ENCODE measurements at regions not wholly inside any gene's neighbourhood (a gene's known extent, or its start where the extent isn't known, plus 50 kb on each side); places are given as distances from the start of the nearest gene placed in this dataset.

- Histone ChIP-seq H3K4me3 (no peak overlapping the region), H3K9ac (no peak overlapping the region), H3K36me3 (no peaks in the 10 kb centered on the region), H3K9me3 (replicated peaks in 1 of 11) (no peaks in the 10 kb centered on the region), H3K27ac (no peak overlapping the region), H3K4me1 (peaks cover 0 to 8% (median 0%) of the 10 kb centered on the region in 10 experiments; a peak in 2 of 20 replicates), H3K4me2 (no peak overlapping the region), H4K20me1 (no peaks in the 10 kb centered on the region), H3K27me3 (no peaks in the 10 kb centered on the region)
- no peak for TF ChIP-seq Cebpa-rat (IDR thresholded peaks at IDR 0.05)
These were observed 457.9 kb downstream of the TSN start for GRCh38 chr2:122213312-122213711.

GRCh38 chr2:122216071-122216470, 460.6 kb downstream of the TSN start:
- H3K4me1 ChIP-seq: peaks cover 0 to 5% (median 0%) of the 10 kb centered on the region in 10 experiments; a peak in 4 of 20 replicates
- H3K9me3 ChIP-seq (replicated peaks in 1 of 11): no peaks in the 10 kb centered on the region
- no peak for TF ChIP-seq Cebpa-rat (IDR thresholded peaks at IDR 0.05)
- H3K4me2 ChIP-seq: no peak overlapping the region
- H3K27ac ChIP-seq: no peak overlapping the region
- no peaks in the 10 kb centered on the region for H4K20me1 ChIP-seq
- no peaks in the 10 kb centered on the region for H3K36me3 ChIP-seq
- no peak overlapping the region for H3K4me3 ChIP-seq
- H3K27me3 ChIP-seq: no peaks in the 10 kb centered on the region
- no peak overlapping the region for H3K9ac ChIP-seq

GRCh38 chr2:122216901-122217300, 461.4 kb downstream of the TSN start:
- no peaks in the 10 kb centered on the region for H3K27me3 ChIP-seq
- H3K9ac ChIP-seq: no peak overlapping the region
- H3K4me2 ChIP-seq: no peak overlapping the region
- H3K4me1 ChIP-seq: peaks cover 0 to 4% (median 0%) of the 10 kb centered on the region in 10 experiments; a peak in 2 of 20 replicates
- TF ChIP-seq Cebpa-rat (IDR thresholded peaks at IDR 0.05): no peak
- H3K36me3 ChIP-seq: no peaks in the 10 kb centered on the region
- no peak overlapping the region for H3K27ac ChIP-seq
- no peak overlapping the region for H3K4me3 ChIP-seq
- no peaks in the 10 kb centered on the region for H4K20me1 ChIP-seq
- H3K9me3 ChIP-seq (replicated peaks in 1 of 11): no peaks in the 10 kb centered on the region

- Histone ChIP-seq H3K4me3 (no peak overlapping the region), H3K9me3 (replicated peaks in 1 of 11) (no peaks in the 10 kb centered on the region), H3K27me3 (no peaks in the 10 kb centered on the region), H3K9ac (no peak overlapping the region), H3K36me3 (no peaks in the 10 kb centered on the region), H3K27ac (no peak overlapping the region), H3K4me1 (peaks cover 0 to 4% (median 0%) of the 10 kb centered on the region in 10 experiments; a peak in 2 of 20 replicates), H3K4me2 (no peak overlapping the region), H4K20me1 (no peaks in the 10 kb centered on the region)
- TF ChIP-seq Cebpa-rat (IDR thresholded peaks at IDR 0.05): no peak
These were observed 463.1 kb downstream of the TSN start for GRCh38 chr2:122218596-122218995.

GRCh38 chr2:122219504-122219903, 464.1 kb downstream of the TSN start:
- no peak for TF ChIP-seq Cebpa-rat (IDR thresholded peaks at IDR 0.05)
- H3K36me3 ChIP-seq: no peaks in the 10 kb centered on the region
- H3K27ac ChIP-seq: no peak overlapping the region
- H3K4me1 ChIP-seq: peaks cover 0 to 4% (median 0%) of the 10 kb centered on the region in 10 experiments; a peak in 2 of 20 replicates
- no peak overlapping the region for H3K9ac ChIP-seq
- no peak overlapping the region for H3K4me3 ChIP-seq
- H3K4me2 ChIP-seq: no peak overlapping the region
- H3K27me3 ChIP-seq: no peaks in the 10 kb centered on the region
- no peaks in the 10 kb centered on the region for H3K9me3 ChIP-seq (replicated peaks in 1 of 11)
- H4K20me1 ChIP-seq: no peaks in the 10 kb centered on the region

GRCh38 chr2:122221665-122222064, 466.2 kb downstream of the TSN start:
- no peak for TF ChIP-seq Cebpa-rat (IDR thresholded peaks at IDR 0.05)
- H3K36me3 ChIP-seq: no peaks in the 10 kb centered on the region
- no peak overlapping the region for H3K27ac ChIP-seq
- H4K20me1 ChIP-seq: no peaks in the 10 kb centered on the region
- H3K27me3 ChIP-seq: no peaks in the 10 kb centered on the region
- H3K4me1 ChIP-seq: peaks cover 0 to 4% (median 0%) of the 10 kb centered on the region in 10 experiments; a peak in 2 of 20 replicates
- no peak overlapping the region for H3K9ac ChIP-seq
- H3K4me2 ChIP-seq: no peak overlapping the region
- H3K9me3 ChIP-seq (replicated peaks in 1 of 11): no peaks in the 10 kb centered on the region
- no peak overlapping the region for H3K4me3 ChIP-seq

- Histone ChIP-seq H3K4me3 (no peak overlapping the region), H3K27ac (no peak overlapping the region), H3K9ac (no peak overlapping the region), H4K20me1 (no peaks in the 10 kb centered on the region), H3K4me1 (peaks cover 0 to 2% (median 0%) of the 10 kb centered on the region in 10 experiments; a peak in 3 of 20 replicates), H3K4me2 (no peak overlapping the region), H3K9me3 (replicated peaks in 1 of 11) (no peaks in the 10 kb centered on the region), H3K36me3 (no peaks in the 10 kb centered on the region), H3K27me3 (no peaks in the 10 kb centered on the region)
- no peak for TF ChIP-seq Cebpa-rat (IDR thresholded peaks at IDR 0.05)
These were observed 475.8 kb downstream of the TSN start for GRCh38 chr2:122231296-122231695.

GRCh38 chr2:122233372-122233771, 477.9 kb downstream of the TSN start:
- Histone ChIP-seq H3K4me3 (no peak overlapping the region), H3K9me3 (replicated peaks in 1 of 11) (no peaks in the 10 kb centered on the region), H3K36me3 (no peaks in the 10 kb centered on the region), H4K20me1 (no peaks in the 10 kb centered on the region; a peak in 1 of 22 replicates), H3K9ac (no peak overlapping the region), H3K27ac (no peak overlapping the region), H3K4me2 (no peak overlapping the region), H3K27me3 (no peaks in the 10 kb centered on the region), H3K4me1 (peaks cover 0 to 5% (median 0%) of the 10 kb centered on the region in 10 experiments; a peak in 3 of 20 replicates)
- TF ChIP-seq Cebpa-rat (IDR thresholded peaks at IDR 0.05): no peak

GRCh38 chr2:122236152-122236874, 480.9 kb downstream of the TSN start:
- TF ChIP-seq Cebpa-rat (IDR thresholded peaks at IDR 0.05): no peak
- H3K4me3 ChIP-seq: no peak overlapping the region
- no peaks in the 10 kb centered on the region; a peak in 1 of 22 replicates for H4K20me1 ChIP-seq
- no peak overlapping the region for H3K27ac ChIP-seq
- no peaks in the 10 kb centered on the region for H3K36me3 ChIP-seq
- H3K4me1 ChIP-seq: peaks cover 0 to 5% (median 0%) of the 10 kb centered on the region in 10 experiments; a peak in 3 of 20 replicates
- no peak overlapping the region for H3K9ac ChIP-seq
- H3K4me2 ChIP-seq: peak overlapping the region in 3 of 11 experiments; percentile 5 to 34 (median 18); a peak in 3 of 22 replicates
- H3K27me3 ChIP-seq: no peaks in the 10 kb centered on the region
- H3K9me3 ChIP-seq (replicated peaks in 1 of 11): no peaks in the 10 kb centered on the region

GRCh38 chr2:122236925-122237324, 481.5 kb downstream of the TSN start:
- H3K4me2 ChIP-seq: no peak overlapping the region
- H3K9ac ChIP-seq: no peak overlapping the region
- no peak overlapping the region for H3K27ac ChIP-seq
- no peak for TF ChIP-seq Cebpa-rat (IDR thresholded peaks at IDR 0.05)
- H3K4me1 ChIP-seq: peaks cover 0 to 7% (median 1%) of the 10 kb centered on the region in 10 experiments; a peak in 3 of 20 replicates
- no peaks in the 10 kb centered on the region for H3K27me3 ChIP-seq
- H3K9me3 ChIP-seq (replicated peaks in 1 of 11): no peaks in the 10 kb centered on the region
- H4K20me1 ChIP-seq: no peaks in the 10 kb centered on the region; a peak in 1 of 22 replicates
- H3K4me3 ChIP-seq: no peak overlapping the region
- no peaks in the 10 kb centered on the region for H3K36me3 ChIP-seq

Measured in BLaER1 treated with 17β-estradiol and CSF1 and Interleukin-3, amounts not matched to agents 10 nM and 100 nM (cell line).